ENCODE measurements at regions not wholly inside any gene's neighbourhood (a gene's known extent, or its start where the extent isn't known, plus 50 kb on each side); places are given as distances from the start of the nearest gene placed in this dataset.

GRCh38 chr16:73166947-73167550 is 119.1 kb upstream of the ZFHX3 start:
- TF ChIP-seq, protein P1, sequence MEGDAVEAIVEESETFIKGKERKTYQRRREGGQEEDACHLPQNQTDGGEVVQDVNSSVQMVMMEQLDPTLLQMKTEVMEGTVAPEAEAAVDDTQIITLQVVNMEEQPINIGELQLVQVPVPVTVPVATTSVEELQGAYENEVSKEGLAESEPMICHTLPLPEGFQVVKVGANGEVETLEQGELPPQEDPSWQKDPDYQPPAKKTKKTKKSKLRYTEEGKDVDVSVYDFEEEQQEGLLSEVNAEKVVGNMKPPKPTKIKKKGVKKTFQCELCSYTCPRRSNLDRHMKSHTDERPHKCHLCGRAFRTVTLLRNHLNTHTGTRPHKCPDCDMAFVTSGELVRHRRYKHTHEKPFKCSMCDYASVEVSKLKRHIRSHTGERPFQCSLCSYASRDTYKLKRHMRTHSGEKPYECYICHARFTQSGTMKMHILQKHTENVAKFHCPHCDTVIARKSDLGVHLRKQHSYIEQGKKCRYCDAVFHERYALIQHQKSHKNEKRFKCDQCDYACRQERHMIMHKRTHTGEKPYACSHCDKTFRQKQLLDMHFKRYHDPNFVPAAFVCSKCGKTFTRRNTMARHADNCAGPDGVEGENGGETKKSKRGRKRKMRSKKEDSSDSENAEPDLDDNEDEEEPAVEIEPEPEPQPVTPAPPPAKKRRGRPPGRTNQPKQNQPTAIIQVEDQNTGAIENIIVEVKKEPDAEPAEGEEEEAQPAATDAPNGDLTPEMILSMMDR (IDR thresholded peaks at IDR 0.05; ENCODE audit: low read depth, low read length) = no peak
- TF ChIP-seq EZH2phosphoT487 (IDR thresholded peaks at IDR 0.05; ENCODE audit: low read depth) = no peak
